Panc1 (cell line): ENCODE measurements at regions not wholly inside any gene's neighbourhood (a gene's known extent, or its start where the extent isn't known, plus 50 kb on each side); places are given as distances from the start of the nearest gene placed in this dataset.

Experiments
- ATAC-seq: fragments of 200-7000 bp; cut with Tn5 transposase; 2 replicates; pipeline ENCODE4 v1.9.1; 2020; ENCODE audit warnings: mild to moderate bottlenecking, moderate library complexity
- BruUV-seq: library from RNA; stranded (reverse); fragments of 400-500 nt; replicated peaks from 2 replicates; lab custom pipeline; 2021; lab: Mats Ljungman, UMichigan
- CTCF ChIA-PET: fragments of 300-600 bp; sonication (Branson Sonifier 250); formaldehyde crosslinking; loops from one replicate; lab custom pipeline; 2022; ENCODE audit warnings: antibody characterized with exemption; lab: Charles Lee
- POLR2A ChIA-PET: fragments of 300-600 bp; sonication (Branson Sonifier 250); formaldehyde crosslinking; loops from one replicate; lab custom pipeline; 2022; ENCODE audit warnings: antibody characterized with exemption; lab: Charles Lee
- DNase-seq: peaks from one replicate; pipeline ENCODE4 v3.0.0-alpha.2; 2010; ENCODE audit warnings: low read depth, low spot score
- H3K27ac ChIP-seq: 2 replicates; pipeline ENCODE4 v1.5.1; 2011; ENCODE audit warnings: mild to moderate bottlenecking, low read length, inconsistent platforms
- H3K27me3 ChIP-seq: fragments of 200-500 bp; sonication (Bioruptor generic); 2 replicates; pipeline ENCODE4 v1.6.0; 2014; ENCODE audit warnings: low read length, inconsistent platforms; ENCODE audit not compliant: control insufficient read depth, insufficient read depth
- H3K36me3 ChIP-seq: fragments of 200-500 bp; sonication (Bioruptor generic); 2 replicates; pipeline ENCODE4 v1.5.1; 2014; ENCODE audit warnings: inconsistent platforms, mild to moderate bottlenecking, low read length, moderate library complexity; ENCODE audit not compliant: control insufficient read depth, insufficient read depth
- H3K4me1 ChIP-seq: 2 replicates; pipeline ENCODE4 v1.5.1; 2011; ENCODE audit warnings: inconsistent platforms, mild to moderate bottlenecking, low read length, moderate library complexity; ENCODE audit not compliant: control insufficient read depth, insufficient read depth
- H3K4me3 ChIP-seq, 2 experiments: 2 replicates each; pipeline ENCODE4 v1.5.1; 2011 to 2012; ENCODE audit warnings: low read depth in 2 of 2, low read length in 2 of 2, mild to moderate bottlenecking in 2 of 2, inconsistent platforms in 1 of 2, moderate library complexity in 1 of 2
- H3K9me3 ChIP-seq: fragments of 200-500 bp; sonication (Bioruptor generic); 2 replicates; pipeline ENCODE4 v1.5.1; 2014; ENCODE audit warnings: low read depth, mild to moderate bottlenecking, inconsistent platforms, low read length, moderate library complexity; ENCODE audit not compliant: control insufficient read depth, insufficient read depth
- POLR2AphosphoS5 ChIP-seq: IDR thresholded peaks from 2 replicates; pipeline ENCODE4 v1.6.1; 2012; ENCODE audit warnings: mild to moderate bottlenecking, low read depth, low read length, moderate library complexity
- SIN3A ChIP-seq: IDR thresholded peaks from 2 replicates; pipeline ENCODE4 v1.6.1; 2012; ENCODE audit warnings: low read depth, mild to moderate bottlenecking, low read length, moderate library complexity, borderline replicate concordance; ENCODE audit not compliant: insufficient read depth
- TCF7L2 ChIP-seq: IDR thresholded peaks from 2 replicates; pipeline ENCODE4 v1.6.1; 2011; ENCODE audit warnings: mild to moderate bottlenecking, low read depth, low read length, inconsistent platforms
- in situ Hi-C: cut with HindIII; loops from 2 replicates; pipeline ENCODE4 v1.10.0; 2016; ENCODE audit warnings: low sequenced_read_pairs, low pct_unique_long_range_greater_than_20kb
- intact Hi-C: fragments of 100-400 bp; cut with micrococcal nuclease; formaldehyde crosslinking; loops from one replicate; pipeline ENCODE4 v1.10.0; 2022; ENCODE audit not compliant: unreplicated experiment
- TF ChIP-seq, protein P1 (sequence below): fragments of 450-650 bp; IDR thresholded peaks from 2 replicates; pipeline ENCODE4 v1.5.1; 2017; ENCODE audit warnings: mild to moderate bottlenecking
- TF ChIP-seq, protein P2 (sequence below), 2 experiments: IDR thresholded peaks; 2 replicates each; pipeline ENCODE4 v1.6.1; 2011 to 2012; ENCODE audit warnings: low read depth in 2 of 2, control low read depth in 1 of 2, low read length in 1 of 2, mild to moderate bottlenecking in 1 of 2, moderate library complexity in 1 of 2; ENCODE audit not compliant: insufficient read depth in 1 of 2

DNA sequence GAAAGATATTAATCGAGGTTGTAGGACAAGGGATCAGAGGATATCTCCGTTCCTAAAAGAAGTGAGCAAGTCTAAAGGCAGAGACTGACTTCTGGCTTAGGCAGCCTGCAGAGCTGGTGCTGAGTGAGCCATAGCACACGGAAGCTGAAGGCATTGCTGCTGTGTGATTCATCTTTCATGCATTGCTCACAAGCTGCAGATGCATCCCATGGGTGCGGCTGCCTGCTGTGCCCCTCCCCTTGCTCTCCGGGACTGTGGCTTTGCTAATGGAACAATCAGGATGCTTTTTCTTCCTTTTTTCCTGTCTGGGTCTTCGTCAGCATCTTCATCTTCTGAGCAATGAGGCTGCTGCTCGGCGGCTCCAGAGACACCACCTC, 341.4 kb downstream of the DIRAS2 start:
- no peaks in the 10 kb centered on the region for H3K36me3 ChIP-seq
- no TSS peak for BruUV-seq
- no peak for TF ChIP-seq POLR2AphosphoS5
- TF ChIP-seq TCF7L2: no peak
- no peak for TF ChIP-seq SIN3A
- TF ChIP-seq, protein P1, sequence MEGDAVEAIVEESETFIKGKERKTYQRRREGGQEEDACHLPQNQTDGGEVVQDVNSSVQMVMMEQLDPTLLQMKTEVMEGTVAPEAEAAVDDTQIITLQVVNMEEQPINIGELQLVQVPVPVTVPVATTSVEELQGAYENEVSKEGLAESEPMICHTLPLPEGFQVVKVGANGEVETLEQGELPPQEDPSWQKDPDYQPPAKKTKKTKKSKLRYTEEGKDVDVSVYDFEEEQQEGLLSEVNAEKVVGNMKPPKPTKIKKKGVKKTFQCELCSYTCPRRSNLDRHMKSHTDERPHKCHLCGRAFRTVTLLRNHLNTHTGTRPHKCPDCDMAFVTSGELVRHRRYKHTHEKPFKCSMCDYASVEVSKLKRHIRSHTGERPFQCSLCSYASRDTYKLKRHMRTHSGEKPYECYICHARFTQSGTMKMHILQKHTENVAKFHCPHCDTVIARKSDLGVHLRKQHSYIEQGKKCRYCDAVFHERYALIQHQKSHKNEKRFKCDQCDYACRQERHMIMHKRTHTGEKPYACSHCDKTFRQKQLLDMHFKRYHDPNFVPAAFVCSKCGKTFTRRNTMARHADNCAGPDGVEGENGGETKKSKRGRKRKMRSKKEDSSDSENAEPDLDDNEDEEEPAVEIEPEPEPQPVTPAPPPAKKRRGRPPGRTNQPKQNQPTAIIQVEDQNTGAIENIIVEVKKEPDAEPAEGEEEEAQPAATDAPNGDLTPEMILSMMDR: no peak
- TF ChIP-seq, protein P2, sequence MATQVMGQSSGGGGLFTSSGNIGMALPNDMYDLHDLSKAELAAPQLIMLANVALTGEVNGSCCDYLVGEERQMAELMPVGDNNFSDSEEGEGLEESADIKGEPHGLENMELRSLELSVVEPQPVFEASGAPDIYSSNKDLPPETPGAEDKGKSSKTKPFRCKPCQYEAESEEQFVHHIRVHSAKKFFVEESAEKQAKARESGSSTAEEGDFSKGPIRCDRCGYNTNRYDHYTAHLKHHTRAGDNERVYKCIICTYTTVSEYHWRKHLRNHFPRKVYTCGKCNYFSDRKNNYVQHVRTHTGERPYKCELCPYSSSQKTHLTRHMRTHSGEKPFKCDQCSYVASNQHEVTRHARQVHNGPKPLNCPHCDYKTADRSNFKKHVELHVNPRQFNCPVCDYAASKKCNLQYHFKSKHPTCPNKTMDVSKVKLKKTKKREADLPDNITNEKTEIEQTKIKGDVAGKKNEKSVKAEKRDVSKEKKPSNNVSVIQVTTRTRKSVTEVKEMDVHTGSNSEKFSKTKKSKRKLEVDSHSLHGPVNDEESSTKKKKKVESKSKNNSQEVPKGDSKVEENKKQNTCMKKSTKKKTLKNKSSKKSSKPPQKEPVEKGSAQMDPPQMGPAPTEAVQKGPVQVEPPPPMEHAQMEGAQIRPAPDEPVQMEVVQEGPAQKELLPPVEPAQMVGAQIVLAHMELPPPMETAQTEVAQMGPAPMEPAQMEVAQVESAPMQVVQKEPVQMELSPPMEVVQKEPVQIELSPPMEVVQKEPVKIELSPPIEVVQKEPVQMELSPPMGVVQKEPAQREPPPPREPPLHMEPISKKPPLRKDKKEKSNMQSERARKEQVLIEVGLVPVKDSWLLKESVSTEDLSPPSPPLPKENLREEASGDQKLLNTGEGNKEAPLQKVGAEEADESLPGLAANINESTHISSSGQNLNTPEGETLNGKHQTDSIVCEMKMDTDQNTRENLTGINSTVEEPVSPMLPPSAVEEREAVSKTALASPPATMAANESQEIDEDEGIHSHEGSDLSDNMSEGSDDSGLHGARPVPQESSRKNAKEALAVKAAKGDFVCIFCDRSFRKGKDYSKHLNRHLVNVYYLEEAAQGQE (IDR thresholded peaks at IDR 0.05; ENCODE audit: insufficient read depth in 1 of 2, low read depth in 2 of 2, low read length in 1 of 2): no peak
- in situ Hi-C loops (no loop called here), intact Hi-C loops (no loop called here)
- peak; percentile 48 for DNase-seq
- peak; percentile 72; the same call in 1 of the 2 replicates for ATAC-seq
- no peak overlapping the region for H3K27ac ChIP-seq
- CTCF ChIA-PET: no interaction called here
- no peaks in the 10 kb centered on the region for H3K9me3 ChIP-seq
- H3K27me3 ChIP-seq: no peaks in the 10 kb centered on the region
- H3K4me1 ChIP-seq: no peaks in the 10 kb centered on the region
- POLR2A ChIA-PET: no interaction called here
- H3K4me3 ChIP-seq: no peak overlapping the region

DNA sequence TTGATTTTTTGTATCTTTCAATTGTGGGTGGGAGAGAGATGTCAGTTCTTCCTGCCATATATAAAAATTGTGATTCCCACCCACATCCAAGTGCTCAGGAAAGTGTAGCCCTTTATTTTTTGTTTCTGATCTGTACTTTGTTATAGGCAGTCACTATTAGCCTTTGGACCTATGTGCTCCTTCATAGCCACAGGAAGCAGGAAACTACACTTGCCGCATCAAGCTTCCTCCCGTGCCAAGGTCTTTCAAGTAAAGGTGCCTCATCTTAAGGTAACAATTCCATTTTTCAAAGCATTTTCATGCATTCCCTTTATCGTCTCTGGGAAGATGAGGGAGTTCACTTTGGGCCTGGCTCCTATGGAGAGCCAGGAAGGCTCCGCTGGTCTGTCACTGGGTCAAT, 339.0 kb downstream of the DIRAS2 start:
- DNase-seq: no peak
- ATAC-seq: no peak
- no peak overlapping the region for H3K4me3 ChIP-seq
- intact Hi-C loops: no loop called here
- in situ Hi-C loops: no loop called here
- H3K36me3 ChIP-seq: no peaks in the 10 kb centered on the region
- BruUV-seq: no TSS peak
- H3K27me3 ChIP-seq: no peaks in the 10 kb centered on the region
- TF ChIP-seq SIN3A (no peak), TCF7L2 (no peak), POLR2AphosphoS5 (no peak)
- TF ChIP-seq, protein P1: no peak
- TF ChIP-seq, protein P2 (IDR thresholded peaks at IDR 0.05; ENCODE audit: insufficient read depth in 1 of 2, low read depth in 2 of 2, low read length in 1 of 2): no peak
- no peaks in the 10 kb centered on the region for H3K4me1 ChIP-seq
- no peak overlapping the region for H3K27ac ChIP-seq
- POLR2A ChIA-PET: no interaction called here
- CTCF ChIA-PET: no interaction called here
- no peaks in the 10 kb centered on the region for H3K9me3 ChIP-seq
